Fibroblast of villous mesenchyme (primary cell): ENCODE measurements at regions not wholly inside any gene's neighbourhood (a gene's known extent, or its start where the extent isn't known, plus 50 kb on each side); places are given as distances from the start of the nearest gene placed in this dataset.

Source experiments
- DNase-seq: peaks from one replicate; pipeline ENCODE4 v3.0.0-alpha.2; 2010; ENCODE audit warnings: low read depth
- H3K4me3 ChIP-seq: 2 replicates; pipeline ENCODE4 v1.5.1; 2011; ENCODE audit warnings: low read depth, mild to moderate bottlenecking, low read length
- TF ChIP-seq, protein P1 (sequence below): IDR thresholded peaks from 2 replicates; pipeline ENCODE4 v1.5.1; 2012; ENCODE audit warnings: low read depth, mild to moderate bottlenecking, low read length; ENCODE audit not compliant: insufficient read depth

DNA sequence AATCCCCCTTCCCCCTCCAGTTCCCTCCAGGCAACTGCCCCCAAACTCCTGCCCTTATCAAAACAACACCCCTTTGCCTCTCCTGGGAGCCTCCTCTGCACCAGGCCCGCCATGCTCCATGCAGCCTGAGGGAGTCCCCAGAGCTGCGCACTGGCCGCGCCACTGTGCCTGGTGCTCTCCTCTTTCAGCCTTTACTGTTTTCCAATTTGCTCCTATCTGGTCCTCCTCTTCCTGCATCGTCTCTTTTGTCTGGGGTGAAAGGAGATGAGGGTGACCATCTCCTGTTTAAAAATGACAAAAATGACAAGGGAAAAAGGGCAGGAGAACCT is 165.8 kb upstream of the ADCY1 start:
- TF ChIP-seq, protein P1, sequence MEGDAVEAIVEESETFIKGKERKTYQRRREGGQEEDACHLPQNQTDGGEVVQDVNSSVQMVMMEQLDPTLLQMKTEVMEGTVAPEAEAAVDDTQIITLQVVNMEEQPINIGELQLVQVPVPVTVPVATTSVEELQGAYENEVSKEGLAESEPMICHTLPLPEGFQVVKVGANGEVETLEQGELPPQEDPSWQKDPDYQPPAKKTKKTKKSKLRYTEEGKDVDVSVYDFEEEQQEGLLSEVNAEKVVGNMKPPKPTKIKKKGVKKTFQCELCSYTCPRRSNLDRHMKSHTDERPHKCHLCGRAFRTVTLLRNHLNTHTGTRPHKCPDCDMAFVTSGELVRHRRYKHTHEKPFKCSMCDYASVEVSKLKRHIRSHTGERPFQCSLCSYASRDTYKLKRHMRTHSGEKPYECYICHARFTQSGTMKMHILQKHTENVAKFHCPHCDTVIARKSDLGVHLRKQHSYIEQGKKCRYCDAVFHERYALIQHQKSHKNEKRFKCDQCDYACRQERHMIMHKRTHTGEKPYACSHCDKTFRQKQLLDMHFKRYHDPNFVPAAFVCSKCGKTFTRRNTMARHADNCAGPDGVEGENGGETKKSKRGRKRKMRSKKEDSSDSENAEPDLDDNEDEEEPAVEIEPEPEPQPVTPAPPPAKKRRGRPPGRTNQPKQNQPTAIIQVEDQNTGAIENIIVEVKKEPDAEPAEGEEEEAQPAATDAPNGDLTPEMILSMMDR, result no peak
- no peak overlapping the region for H3K4me3 ChIP-seq
- no peak for DNase-seq

DNA sequence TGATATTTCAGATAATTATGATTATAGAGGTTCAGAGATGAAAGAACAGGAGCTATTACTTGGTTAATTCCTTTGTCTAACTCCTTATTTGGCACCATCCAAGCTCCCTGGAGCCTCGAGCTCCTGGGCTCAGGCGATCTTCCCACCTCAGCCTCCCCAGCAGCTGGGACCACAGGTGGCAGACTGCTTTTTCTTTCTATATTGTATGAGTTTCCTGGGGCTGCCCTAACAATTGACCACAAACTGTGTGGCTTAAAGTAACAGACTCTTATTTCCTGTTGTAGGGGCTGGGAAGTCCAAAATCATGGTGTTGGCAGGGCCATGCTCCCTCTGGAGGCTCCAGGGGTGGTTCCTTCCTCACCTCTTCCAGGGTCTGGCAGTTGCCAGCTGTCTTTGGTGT is 163.3 kb upstream of the ADCY1 start:
- no peak overlapping the region for H3K4me3 ChIP-seq
- DNase-seq, result no peak
- TF ChIP-seq, protein P1, result no peak

GRCh38 chr7:45413419-45413818 is 160.7 kb upstream of the ADCY1 start:
- TF ChIP-seq, protein P1, result no peak
- no peak overlapping the region for H3K4me3 ChIP-seq
- DNase-seq, result no peak

DNA sequence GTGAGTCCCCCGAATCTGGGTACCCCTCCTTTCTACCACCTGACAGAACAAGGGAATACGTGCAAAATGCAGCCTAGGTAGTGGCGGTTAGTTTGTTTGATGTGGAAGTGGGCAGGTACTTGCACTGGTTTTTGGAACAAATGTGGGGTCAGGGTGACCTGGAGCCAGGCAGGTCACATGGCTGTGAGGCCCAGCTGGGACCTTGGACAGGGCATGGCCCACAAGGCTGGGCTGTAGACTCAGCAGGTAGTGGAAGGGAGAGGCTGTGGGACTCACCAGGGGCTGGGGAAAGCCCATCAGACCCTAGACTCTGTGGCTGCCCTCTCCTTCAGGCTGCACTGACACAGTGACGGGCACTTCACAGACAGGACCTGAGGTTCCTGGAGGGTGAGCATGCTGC is 159.9 kb upstream of the ADCY1 start:
- H3K4me3 ChIP-seq, result no peak overlapping the region
- TF ChIP-seq, protein P1, result no peak
- DNase-seq, result no peak

- DNase-seq, result no peak
- H3K4me3 ChIP-seq, result no peak overlapping the region
- TF ChIP-seq, protein P1, result no peak
These were observed 158.9 kb upstream of the ADCY1 start for GRCh38 chr7:45415265-45415664.

DNA sequence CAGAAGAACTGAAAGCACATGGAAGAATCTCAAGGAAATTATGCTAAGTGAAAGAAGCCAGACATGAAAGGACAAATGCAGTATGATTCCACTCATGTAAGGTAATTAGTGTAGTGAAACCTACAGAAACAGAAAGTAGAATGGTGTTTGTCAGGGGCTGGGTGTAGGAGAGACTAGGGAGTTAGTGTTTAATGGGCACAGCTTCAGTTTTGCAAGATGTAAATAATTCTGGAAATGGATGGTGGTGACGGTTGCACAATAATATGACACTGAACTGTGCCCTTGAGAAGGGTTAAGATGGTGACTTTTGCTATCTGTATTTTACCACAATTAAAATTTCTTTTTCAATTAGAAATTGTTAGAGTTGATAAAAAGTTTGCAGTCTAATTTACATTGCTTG is 157.3 kb upstream of the ADCY1 start:
- DNase-seq, result no peak
- no peak overlapping the region for H3K4me3 ChIP-seq
- TF ChIP-seq, protein P1, result no peak

DNA sequence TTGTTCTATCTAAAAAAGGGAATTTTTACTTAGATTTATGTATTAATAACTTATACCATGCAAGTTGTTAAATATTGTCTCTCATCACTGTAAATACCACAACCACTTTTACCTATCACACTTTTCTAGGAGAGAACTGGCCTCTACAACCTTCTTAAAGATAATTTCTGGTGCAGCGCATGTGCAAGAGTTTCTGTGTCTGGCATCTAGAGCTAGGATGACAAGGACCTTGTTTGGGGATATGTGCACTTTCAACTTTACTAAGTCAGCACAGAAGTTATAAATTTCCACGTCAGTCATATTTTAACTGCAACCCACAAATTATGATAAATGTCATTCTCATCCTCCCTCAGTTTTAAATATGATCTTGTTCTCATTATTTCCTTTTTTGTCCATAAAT is 156.9 kb upstream of the ADCY1 start:
- DNase-seq, result no peak
- TF ChIP-seq, protein P1, result no peak
- no peak overlapping the region for H3K4me3 ChIP-seq
